Activated T-cell treated with anti-CD3 and anti-CD28 coated beads, Interleukin-2, amount 50 U/mL, for 72 hours (primary cell): ENCODE measurements at regions not wholly inside any gene's neighbourhood (a gene's known extent, or its start where the extent isn't known, plus 50 kb on each side); places are given as distances from the start of the nearest gene placed in this dataset.

ENCODE experiments used
- ATAC-seq, 2 donors: fragments of 150-1000 bp; cut with Tn5 transposase; replicated peaks in 1 of 2; 2 replicates each; pipeline ENCODE4 v1.10.0; 2021; ENCODE audit warnings: moderate library complexity in 2 of 2, mild to moderate bottlenecking in 1 of 2
- DNase-seq, 2 donors: peaks; one replicate each; pipeline ENCODE4 v3.0.0; 2021 to 2022; ENCODE audit warnings: mixed read lengths in 1 of 2
- H3K27ac Mint-ChIP-seq: one replicate; pipeline ENCODE4 v1.8.0; 2022; ENCODE audit warnings: mild to moderate bottlenecking, moderate library complexity, mixed read lengths
- H3K27me3 Mint-ChIP-seq: one replicate; pipeline ENCODE4 v1.8.0; 2022; ENCODE audit warnings: low read depth, mixed read lengths
- H3K36me3 Mint-ChIP-seq, 2 donors: one replicate each; pipeline ENCODE4 v1.8.0; 2022; ENCODE audit warnings: mixed read lengths in 2 of 2, mild to moderate bottlenecking in 1 of 2; ENCODE audit not compliant: insufficient read depth in 2 of 2
- H3K4me1 Mint-ChIP-seq: one replicate; pipeline ENCODE4 v1.8.0; 2022; ENCODE audit warnings: low read depth, mixed read lengths
- H3K4me3 Mint-ChIP-seq, 2 donors: one replicate each; pipeline ENCODE4 v1.8.0; 2022; ENCODE audit warnings: mild to moderate bottlenecking in 2 of 2, mixed read lengths in 2 of 2, moderate library complexity in 2 of 2
- H3K9me3 Mint-ChIP-seq, 2 donors: one replicate each; pipeline ENCODE4 v1.8.0; 2022; ENCODE audit warnings: mixed read lengths in 2 of 2

DNA sequence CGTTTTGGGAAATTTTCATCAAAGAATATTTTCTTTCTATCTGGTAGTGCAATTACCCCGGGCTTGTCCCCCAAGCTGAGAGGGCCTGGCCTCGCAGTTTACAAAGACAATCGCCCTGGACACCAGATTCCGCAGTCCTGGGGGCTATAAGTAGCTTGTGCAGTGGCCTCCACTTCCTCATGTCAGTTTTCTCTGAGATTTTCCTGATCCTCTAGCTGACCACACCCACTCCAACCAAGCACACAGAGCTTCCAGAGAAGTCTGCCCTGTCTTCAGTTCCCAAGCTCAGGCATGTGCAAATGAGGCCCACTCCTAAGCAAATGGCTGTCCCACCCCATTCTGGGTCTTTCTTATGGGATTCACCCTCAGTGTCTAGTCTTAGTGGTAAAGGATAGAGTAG lies 245.3 kb downstream of the MAFB start:
- Mint-ChIP-seq H3K9me3 (peaks cover 0 to 2% of the 10 kb centered on the region in 2 donors), H3K27ac (no peak overlapping the region)

DNA sequence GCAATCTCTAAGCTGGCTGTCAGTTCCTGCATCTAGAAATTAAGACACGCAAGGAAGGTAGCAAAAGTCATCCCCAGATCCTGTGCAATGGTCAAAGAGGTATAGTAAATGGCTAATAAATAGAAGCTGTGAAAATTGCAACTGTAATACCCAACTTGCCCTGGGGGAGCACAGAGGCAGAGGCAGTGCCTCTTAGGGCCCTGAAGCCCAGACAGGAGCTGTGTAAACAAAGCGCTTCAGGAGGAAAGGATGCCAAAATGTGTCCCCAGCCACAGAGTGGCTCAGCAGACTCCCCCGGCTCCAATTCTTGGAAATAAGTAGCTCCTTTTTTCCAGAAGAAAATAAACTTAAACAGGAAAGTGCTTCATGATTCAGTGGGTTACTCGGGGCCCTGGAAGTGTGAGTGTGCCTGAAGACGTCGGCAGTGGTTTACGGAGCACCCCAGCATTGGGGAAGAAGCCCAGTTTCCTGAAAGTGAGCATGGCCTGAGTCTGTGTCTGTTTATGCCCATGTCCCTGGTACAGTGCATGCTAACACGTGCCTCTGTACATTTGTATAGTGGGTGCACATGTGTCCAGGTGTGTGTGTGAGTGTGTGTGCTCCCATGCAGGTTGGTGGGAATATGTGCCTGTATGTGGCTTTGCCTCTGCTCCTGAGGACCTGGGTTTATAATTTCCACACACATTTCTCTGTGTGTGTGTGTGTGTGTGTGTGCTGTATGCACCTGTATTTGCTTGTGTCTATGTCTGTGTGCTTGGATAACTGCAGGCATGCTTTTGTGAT lies 246.7 kb downstream of the MAFB start:
- Mint-ChIP-seq H3K4me1 (no peaks in the 10 kb centered on the region), H3K9me3 (peaks cover 0 to 2% of the 10 kb centered on the region in 2 donors), H3K36me3 (no peaks in the 10 kb centered on the region), H3K27me3 (peaks cover 6% of the 10 kb centered on the region), H3K4me3 (no peak overlapping the region), H3K27ac (no peak overlapping the region)
- DNase-seq, result no peak
- no peak for ATAC-seq

More for the DNA sequence above, 245.3 kb downstream of the MAFB start:
- DNase-seq (no peak), ATAC-seq (no peak)
- Mint-ChIP-seq H3K4me3 (no peak overlapping the region), H3K4me1 (no peaks in the 10 kb centered on the region), H3K36me3 (no peaks in the 10 kb centered on the region), H3K27me3 (peaks cover 6% of the 10 kb centered on the region)

DNA sequence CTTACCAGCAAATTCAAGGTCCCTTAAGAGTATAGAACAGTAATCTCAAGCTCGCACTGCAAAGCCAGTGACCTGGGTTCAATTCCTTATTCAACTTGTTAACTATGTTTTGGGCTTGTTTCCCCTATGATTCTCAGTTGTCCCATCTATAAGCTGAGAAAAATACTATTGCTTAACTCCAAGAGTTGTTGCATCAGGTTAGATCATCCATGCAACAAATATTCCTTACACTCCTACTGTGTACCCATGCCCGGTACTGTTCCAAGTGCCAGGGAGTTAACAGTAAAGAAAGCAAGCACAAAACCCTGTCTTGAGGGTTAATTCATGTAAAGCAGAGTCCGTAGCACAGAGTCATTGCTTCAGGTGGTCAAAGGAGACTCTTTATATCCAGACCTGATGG lies 247.3 kb downstream of the MAFB start:
- Mint-ChIP-seq H3K36me3 (no peaks in the 10 kb centered on the region), H3K4me3 (no peak overlapping the region), H3K27ac (no peak overlapping the region), H3K4me1 (no peaks in the 10 kb centered on the region), H3K27me3 (peaks cover 6% of the 10 kb centered on the region), H3K9me3 (peaks cover 0 to 2% of the 10 kb centered on the region in 2 donors)
- DNase-seq (no peak), ATAC-seq (no peak)

DNA sequence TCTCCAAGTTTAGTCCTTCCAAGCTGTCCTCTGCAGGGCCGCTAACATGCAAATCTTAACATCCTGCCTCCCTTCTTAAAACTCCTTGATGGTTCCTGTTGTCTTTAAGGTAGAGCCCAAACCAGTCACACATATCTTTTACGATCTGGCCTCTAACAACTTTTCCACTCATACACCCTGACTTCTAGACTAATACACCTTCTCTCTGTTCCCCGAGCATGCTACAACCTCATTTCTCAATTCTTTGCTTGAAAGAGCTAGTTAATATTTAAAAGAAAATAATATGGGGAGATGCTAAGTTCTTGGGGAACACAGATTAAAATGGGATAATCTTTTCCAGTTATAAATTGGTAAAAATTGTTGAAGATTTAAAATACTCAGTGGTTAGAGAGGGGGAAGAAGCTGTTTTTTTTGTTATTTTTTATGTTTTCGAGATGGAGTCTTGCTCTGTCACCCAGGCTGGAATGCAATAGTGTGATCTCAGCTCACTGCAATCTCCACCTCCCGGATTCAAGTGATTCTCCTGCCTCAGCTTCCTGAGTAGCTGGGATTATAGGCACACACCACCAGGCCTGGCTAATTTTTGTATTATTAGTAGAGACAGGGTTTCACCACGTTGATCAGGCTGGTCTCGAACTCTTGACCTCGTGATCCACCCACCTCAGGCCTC lies 250.7 kb downstream of the MAFB start:
- Mint-ChIP-seq H3K4me1 (no peaks in the 10 kb centered on the region), H3K27me3 (peaks cover 6% of the 10 kb centered on the region), H3K9me3 (peaks cover 0 to 2% of the 10 kb centered on the region in 2 donors), H3K4me3 (no peak overlapping the region), H3K36me3 (no peaks in the 10 kb centered on the region), H3K27ac (no peak overlapping the region)
- DNase-seq (no peak), ATAC-seq (no peak)

DNA sequence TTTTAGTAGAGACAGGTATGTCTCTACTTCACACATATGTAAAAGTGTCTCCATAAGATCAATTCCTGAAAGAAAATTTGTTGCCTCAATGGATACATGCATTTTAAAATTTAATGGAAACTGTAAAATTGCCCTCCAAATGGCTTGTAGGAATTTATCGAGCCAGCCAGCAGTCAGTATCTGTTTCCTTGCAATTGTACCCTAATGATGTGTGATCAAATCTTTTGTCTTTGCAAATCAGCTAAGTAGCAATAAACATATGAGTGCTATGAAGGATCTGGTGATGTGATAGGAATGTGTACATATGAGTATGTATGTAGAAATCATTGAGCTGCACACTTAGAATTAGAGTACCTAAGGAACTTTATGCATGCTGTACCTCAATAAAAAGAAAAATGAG lies 253.0 kb downstream of the MAFB start:
- Mint-ChIP-seq H3K27ac (no peak overlapping the region), H3K36me3 (no peaks in the 10 kb centered on the region), H3K27me3 (peaks cover 2% of the 10 kb centered on the region), H3K4me1 (no peaks in the 10 kb centered on the region), H3K9me3 (no peaks in the 10 kb centered on the region), H3K4me3 (no peak overlapping the region)
- ATAC-seq, result no peak
- no peak for DNase-seq

DNA sequence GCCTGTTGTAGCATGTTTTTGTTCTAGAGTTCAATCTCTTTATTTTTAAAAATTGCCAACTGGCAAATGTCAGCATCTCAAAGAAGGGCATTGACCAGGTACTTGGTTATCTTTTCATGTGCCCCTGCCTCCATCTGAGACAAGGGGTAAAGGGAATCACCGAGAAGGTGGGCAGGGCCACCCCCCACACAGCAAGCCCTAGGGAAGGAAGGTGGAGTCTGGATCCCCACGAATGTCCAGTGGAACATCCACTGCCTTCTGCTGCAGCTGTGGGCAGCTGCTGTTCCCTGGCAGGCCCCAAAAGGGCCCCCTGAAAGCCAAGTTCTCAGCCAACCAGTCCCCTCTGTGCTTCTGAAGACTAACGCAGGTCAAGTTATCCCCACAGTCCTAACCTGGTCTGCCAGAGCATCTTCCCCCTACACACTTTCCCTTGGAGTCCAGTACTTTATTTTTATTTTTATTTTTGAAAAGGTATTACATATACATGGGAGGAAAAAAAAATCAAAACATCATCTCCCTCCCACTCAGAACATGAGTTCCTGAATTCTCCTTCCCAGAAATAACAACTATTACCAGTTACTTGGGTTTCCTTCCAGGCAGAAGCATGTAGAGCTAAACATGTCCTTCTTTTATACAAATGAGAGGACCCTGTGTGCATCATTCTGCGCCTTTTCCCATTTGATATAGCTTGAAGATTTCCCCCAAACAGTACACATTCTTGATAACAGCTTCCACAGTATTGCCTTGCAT lies 253.7 kb downstream of the MAFB start:
- Mint-ChIP-seq H3K9me3 (no peaks in the 10 kb centered on the region), H3K36me3 (no peaks in the 10 kb centered on the region), H3K4me3 (no peak overlapping the region), H3K27ac (no peak overlapping the region), H3K27me3 (no peaks in the 10 kb centered on the region), H3K4me1 (no peaks in the 10 kb centered on the region)
- DNase-seq (no peak), ATAC-seq (no peak)

DNA sequence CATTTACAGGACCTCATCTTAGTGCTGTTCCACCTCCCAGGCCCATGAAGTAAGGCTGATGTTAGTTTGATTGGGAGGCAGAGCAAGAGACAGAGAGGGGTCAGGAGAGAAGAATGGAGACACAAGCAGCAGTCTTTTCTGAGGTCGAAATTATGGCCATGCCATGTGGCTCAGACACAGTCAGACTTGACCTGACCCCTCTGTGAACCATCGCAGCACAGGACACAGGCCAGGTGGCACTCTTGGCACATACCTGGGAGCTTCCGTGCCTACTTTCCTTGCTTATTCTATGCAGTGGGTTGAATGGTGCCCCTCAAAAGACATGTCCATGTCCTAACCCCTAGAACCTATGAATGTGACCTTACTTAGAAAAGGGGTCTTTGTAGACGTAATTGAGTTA lies 254.9 kb downstream of the MAFB start:
- Mint-ChIP-seq H3K27me3 (no peaks in the 10 kb centered on the region), H3K4me3 (no peak overlapping the region), H3K4me1 (no peaks in the 10 kb centered on the region), H3K36me3 (no peaks in the 10 kb centered on the region), H3K9me3 (no peaks in the 10 kb centered on the region), H3K27ac (no peak overlapping the region)
- DNase-seq, result no peak
- ATAC-seq, result no peak

DNA sequence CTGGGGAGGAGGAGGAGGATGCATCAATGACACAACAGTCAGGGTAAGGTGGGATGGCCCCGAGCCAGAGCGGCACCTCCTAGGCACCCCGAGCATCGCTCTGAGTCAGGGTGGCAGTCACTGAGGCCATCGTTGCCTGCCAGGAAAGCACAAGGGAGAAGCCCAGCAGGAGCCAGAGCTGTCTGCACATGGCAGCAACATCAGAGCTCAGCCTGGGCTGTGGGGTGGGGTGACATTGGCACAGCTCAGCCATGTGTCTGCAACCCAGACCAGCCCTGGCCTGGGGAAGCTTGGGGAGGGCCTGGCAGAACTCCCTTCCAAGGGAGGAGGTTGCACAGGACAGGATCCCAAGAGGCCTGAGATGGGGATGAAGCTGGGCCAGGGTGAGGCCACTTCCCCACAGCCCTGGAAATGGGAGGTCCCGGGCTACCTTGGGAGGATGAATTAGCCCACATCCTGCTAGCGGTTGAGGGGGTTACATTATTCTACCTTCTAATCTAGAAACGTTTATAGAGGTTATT lies 255.6 kb downstream of the MAFB start:
- no peaks in the 10 kb centered on the region for H3K27me3 Mint-ChIP-seq
- H3K9me3 Mint-ChIP-seq, result peaks cover 0 to 1% of the 10 kb centered on the region in 2 donors
- DNase-seq, result no peak
- no peak overlapping the region for H3K27ac Mint-ChIP-seq
- no peaks in the 10 kb centered on the region for H3K36me3 Mint-ChIP-seq
- no peaks in the 10 kb centered on the region for H3K4me1 Mint-ChIP-seq
- no peak overlapping the region for H3K4me3 Mint-ChIP-seq
- ATAC-seq, result no peak

DNA sequence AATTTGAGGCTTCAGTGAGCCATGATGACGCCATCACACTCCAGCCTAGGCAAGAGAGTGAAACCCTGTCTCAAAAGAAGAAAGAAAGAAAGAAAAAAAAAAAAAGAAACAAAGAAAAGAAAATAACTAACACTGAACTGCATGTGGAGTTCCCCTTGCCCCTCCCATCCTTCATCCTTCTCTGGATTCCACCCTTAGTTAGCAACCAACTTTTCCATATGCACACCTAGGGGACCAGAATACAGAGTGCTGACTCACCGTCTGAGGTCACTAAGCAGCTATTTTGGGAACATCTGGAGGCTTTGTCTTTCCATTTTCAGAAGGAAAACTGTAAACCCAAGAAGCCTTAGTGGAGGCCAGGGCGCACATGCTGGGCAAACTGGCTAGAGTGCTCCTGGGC lies 257.4 kb downstream of the MAFB start:
- no peaks in the 10 kb centered on the region for H3K27me3 Mint-ChIP-seq
- DNase-seq (no peak), ATAC-seq (no peak)
- no peaks in the 10 kb centered on the region for H3K36me3 Mint-ChIP-seq
- H3K4me3 Mint-ChIP-seq, result no peak overlapping the region
- no peak overlapping the region for H3K27ac Mint-ChIP-seq
- peaks cover 0 to 1% of the 10 kb centered on the region in 2 donors for H3K9me3 Mint-ChIP-seq
- no peaks in the 10 kb centered on the region for H3K4me1 Mint-ChIP-seq

DNA sequence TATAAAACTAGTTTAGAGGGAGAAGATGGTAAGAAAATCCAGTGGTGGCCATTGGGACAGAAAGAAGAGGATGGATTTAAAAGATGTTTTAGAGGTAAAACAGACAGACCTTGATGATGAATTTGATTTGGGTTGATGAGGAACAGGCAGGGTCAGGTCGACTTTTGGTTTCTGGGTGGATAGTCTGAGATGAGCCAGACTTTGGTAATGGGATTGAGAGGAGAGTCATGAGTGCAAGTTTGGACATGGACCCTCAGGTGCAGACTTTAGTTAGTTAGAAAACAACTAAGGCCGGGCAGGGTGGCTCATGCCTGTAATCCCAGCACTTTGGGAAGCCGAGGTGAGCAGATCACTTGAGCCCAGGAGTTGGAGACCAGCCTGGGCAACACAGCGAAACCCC lies 257.9 kb downstream of the MAFB start:
- H3K27ac Mint-ChIP-seq, result no peak overlapping the region
- H3K27me3 Mint-ChIP-seq, result no peaks in the 10 kb centered on the region
- H3K4me3 Mint-ChIP-seq, result no peak overlapping the region
- H3K4me1 Mint-ChIP-seq, result no peaks in the 10 kb centered on the region
- DNase-seq (no peak), ATAC-seq (no peak)
- H3K9me3 Mint-ChIP-seq, result peaks cover 0 to 1% of the 10 kb centered on the region in 2 donors
- H3K36me3 Mint-ChIP-seq, result no peaks in the 10 kb centered on the region

DNA sequence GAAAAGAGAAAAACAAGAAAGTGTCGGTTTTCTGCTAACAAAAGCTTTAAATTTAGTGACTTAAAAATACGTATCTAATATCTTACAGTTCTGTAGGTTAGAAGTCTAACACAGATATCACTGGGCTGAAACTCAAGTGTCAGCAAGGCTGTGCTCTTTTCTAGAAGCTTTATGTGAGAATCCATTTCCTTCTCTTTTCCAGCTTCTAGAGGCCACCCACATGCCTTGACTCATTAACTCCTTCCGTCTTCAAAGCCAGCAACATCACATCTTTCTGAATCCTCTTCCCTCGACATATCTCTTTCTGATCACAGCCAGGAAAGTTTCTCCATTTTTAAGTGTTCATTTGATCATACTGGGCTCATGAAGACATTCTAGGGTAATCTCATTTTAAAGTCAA lies 262.0 kb downstream of the MAFB start:
- H3K4me1 Mint-ChIP-seq, result no peaks in the 10 kb centered on the region
- H3K36me3 Mint-ChIP-seq, result no peaks in the 10 kb centered on the region
- H3K9me3 Mint-ChIP-seq, result peaks cover 2 to 3% of the 10 kb centered on the region in 2 donors
- no peak overlapping the region for H3K4me3 Mint-ChIP-seq
- H3K27ac Mint-ChIP-seq, result no peak overlapping the region
- ATAC-seq (no peak), DNase-seq (no peak)
- H3K27me3 Mint-ChIP-seq, result no peaks in the 10 kb centered on the region

DNA sequence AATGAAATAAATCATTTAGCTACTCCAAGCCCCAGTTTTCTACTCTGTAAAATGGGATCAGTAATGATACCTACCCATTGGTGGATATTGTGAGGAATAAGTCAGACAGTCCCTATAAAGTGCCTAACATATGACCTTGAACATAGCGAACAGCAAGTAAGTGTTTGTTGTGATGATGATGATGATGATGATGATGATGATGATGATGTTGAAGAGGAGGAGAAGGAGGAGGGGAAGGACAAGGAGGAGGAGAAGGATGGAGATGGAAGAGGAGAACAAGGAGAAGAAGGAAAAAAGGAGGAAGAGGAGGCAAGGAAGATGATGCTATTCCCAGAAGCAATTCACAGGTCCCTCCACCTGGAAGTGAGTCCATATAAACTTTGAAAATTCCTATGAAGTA lies 264.3 kb downstream of the MAFB start:
- no peaks in the 10 kb centered on the region for H3K27me3 Mint-ChIP-seq
- DNase-seq, result no peak
- ATAC-seq, result no peak
- H3K27ac Mint-ChIP-seq, result no peak overlapping the region
- no peaks in the 10 kb centered on the region for H3K36me3 Mint-ChIP-seq
- H3K4me3 Mint-ChIP-seq, result no peak overlapping the region
- H3K9me3 Mint-ChIP-seq, result peaks cover 2 to 3% of the 10 kb centered on the region in 2 donors
- no peaks in the 10 kb centered on the region for H3K4me1 Mint-ChIP-seq

DNA sequence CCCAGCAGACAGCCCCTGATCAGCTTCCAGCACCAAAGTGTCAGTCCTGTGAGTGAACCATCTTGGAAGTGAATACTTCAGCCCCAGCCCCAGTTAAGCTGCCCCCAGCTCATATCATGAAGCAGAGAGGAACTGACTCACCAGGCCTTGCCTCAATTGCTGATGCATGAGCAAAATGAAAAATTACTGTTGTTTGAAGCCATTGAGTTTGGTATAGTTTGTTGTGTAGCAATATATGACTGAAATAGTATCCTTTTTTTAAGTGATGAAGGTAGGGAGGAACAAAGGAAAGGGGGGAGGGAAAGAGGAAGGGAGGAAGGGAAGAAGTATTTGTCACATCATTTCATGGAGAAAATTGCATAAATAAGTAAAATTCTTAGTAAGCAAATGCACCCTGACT lies 266.4 kb downstream of the MAFB start:
- H3K27ac Mint-ChIP-seq, result no peak overlapping the region
- ATAC-seq (no peak), DNase-seq (no peak)
- H3K4me3 Mint-ChIP-seq, result no peak overlapping the region
- H3K27me3 Mint-ChIP-seq, result no peaks in the 10 kb centered on the region
- H3K9me3 Mint-ChIP-seq, result peaks cover 2% of the 10 kb centered on the region in 2 donors
- no peaks in the 10 kb centered on the region for H3K36me3 Mint-ChIP-seq
- H3K4me1 Mint-ChIP-seq, result no peaks in the 10 kb centered on the region
